SJSA1 (cell line): ENCODE measurements at regions not wholly inside any gene's neighbourhood (a gene's known extent, or its start where the extent isn't known, plus 50 kb on each side); places are given as distances from the start of the nearest gene placed in this dataset.
"Not testable (repeated sequence)": the region's sequence is repeated elsewhere in the genome, so short reads cannot be mapped to it uniquely, and the experiment has no call there.

ENCODE experiments used
- DNase-seq, 2 experiments: peaks; one replicate each; pipeline ENCODE4 v3.0.0-alpha.2; 2015 to 2020; ENCODE audit warnings: low spot score in 2 of 2, low read depth in 1 of 2
- H3K27ac ChIP-seq: fragments of 250-450 bp; sonication (Bioruptor Pico); 2 replicates; pipeline ENCODE4 v1.5.1; 2020; ENCODE audit warnings: mild to moderate bottlenecking, moderate library complexity
- H3K27me3 ChIP-seq: fragments of 250-450 bp; sonication (Bioruptor Pico); replicated peaks from 2 replicates; pipeline ENCODE4 v1.5.1; 2020; ENCODE audit warnings: mild to moderate bottlenecking, moderate library complexity
- H3K36me3 ChIP-seq: fragments of 250-450 bp; sonication (Bioruptor Pico); 2 replicates; pipeline ENCODE4 v1.5.1; 2020; ENCODE audit warnings: mild to moderate bottlenecking
- H3K4me1 ChIP-seq: fragments of 250-450 bp; sonication (Bioruptor Pico); replicated peaks from 2 replicates; pipeline ENCODE4 v1.6.1; 2021; ENCODE audit warnings: mild to moderate bottlenecking
- H3K4me3 ChIP-seq: fragments of 250-450 bp; sonication (Bioruptor Pico); 2 replicates; pipeline ENCODE4 v1.5.1; 2020; ENCODE audit warnings: mild to moderate bottlenecking
- H3K9me3 ChIP-seq: fragments of 250-450 bp; sonication (Bioruptor Pico); replicated peaks from 2 replicates; pipeline ENCODE4 v1.5.1; 2020; ENCODE audit warnings: mild to moderate bottlenecking

- Histone ChIP-seq H3K36me3 (no peaks in the 10 kb centered on the region), H3K27me3 (peaks cover 4% of the 10 kb centered on the region), H3K4me3 (no peak overlapping the region), H3K27ac (no peak overlapping the region), H3K4me1 (no peaks in the 10 kb centered on the region), H3K9me3 (no peaks in the 10 kb centered on the region)
- DNase-seq, result no peak
Measured at GRCh38 chr16:56032072-56032471, 156.9 kb upstream of the CES5A start.

GRCh38 chr16:56029026-56029425 lies 153.9 kb upstream of the CES5A start:
- no peak overlapping the region for H3K27ac ChIP-seq
- H3K9me3 ChIP-seq, result no peaks in the 10 kb centered on the region
- H3K4me1 ChIP-seq, result no peaks in the 10 kb centered on the region
- peaks cover 4% of the 10 kb centered on the region for H3K27me3 ChIP-seq
- H3K4me3 ChIP-seq, result no peak overlapping the region
- DNase-seq, result no peak
- no peaks in the 10 kb centered on the region for H3K36me3 ChIP-seq

- DNase-seq, result no peak
- Histone ChIP-seq H3K27ac (no peak overlapping the region), H3K4me3 (no peak overlapping the region), H3K9me3 (no peaks in the 10 kb centered on the region), H3K36me3 (no peaks in the 10 kb centered on the region), H3K4me1 (no peaks in the 10 kb centered on the region), H3K27me3 (peaks cover under 1% of the 10 kb centered on the region; the same call in 1 of the 2 replicates)
Measured at GRCh38 chr16:56022818-56023217, 147.6 kb upstream of the CES5A start.

GRCh38 chr16:56019274-56019673 lies 144.1 kb upstream of the CES5A start:
- Histone ChIP-seq H3K27ac (no peak overlapping the region), H3K9me3 (no peaks in the 10 kb centered on the region), H3K4me3 (no peak overlapping the region), H3K4me1 (no peaks in the 10 kb centered on the region), H3K36me3 (no peaks in the 10 kb centered on the region), H3K27me3 (no peaks in the 10 kb centered on the region)
- no peak for DNase-seq

- no peak overlapping the region for H3K4me3 ChIP-seq
- H3K27me3 ChIP-seq, result no peaks in the 10 kb centered on the region
- H3K27ac ChIP-seq, result no peak overlapping the region
- H3K9me3 ChIP-seq, result no peaks in the 10 kb centered on the region
- H3K36me3 ChIP-seq, result no peaks in the 10 kb centered on the region
- peak in 1 of 2 experiments; percentile 5 for DNase-seq
- no peaks in the 10 kb centered on the region for H3K4me1 ChIP-seq
Measured at GRCh38 chr16:56013962-56014552, 138.9 kb upstream of the CES5A start.

- DNase-seq, result no peak
- Histone ChIP-seq H3K9me3 (no peaks in the 10 kb centered on the region), H3K27ac (no peak overlapping the region), H3K4me3 (no peak overlapping the region), H3K4me1 (no peaks in the 10 kb centered on the region), H3K36me3 (no peaks in the 10 kb centered on the region), H3K27me3 (no peaks in the 10 kb centered on the region)
Measured at GRCh38 chr16:56012482-56012811, 137.3 kb upstream of the CES5A start.

- no peaks in the 10 kb centered on the region for H3K9me3 ChIP-seq
- no peak for DNase-seq
Measured at GRCh38 chr16:56011808-56012481, 136.8 kb upstream of the CES5A start.

GRCh38 chr16:56005958-56006357 lies 130.8 kb upstream of the CES5A start:
- H3K27me3 ChIP-seq, result no peaks in the 10 kb centered on the region
- H3K27ac ChIP-seq, result no peak overlapping the region
- no peak overlapping the region for H3K4me3 ChIP-seq
- no peaks in the 10 kb centered on the region for H3K36me3 ChIP-seq
- no peaks in the 10 kb centered on the region for H3K4me1 ChIP-seq
- no peak for DNase-seq
- H3K9me3 ChIP-seq, result no peaks in the 10 kb centered on the region

More at GRCh38 chr16:56011808-56012481, 136.8 kb upstream of the CES5A start:
- no peaks in the 10 kb centered on the region for H3K4me1 ChIP-seq
- H3K36me3 ChIP-seq, result no peaks in the 10 kb centered on the region
- H3K27ac ChIP-seq, result no peak overlapping the region
- no peaks in the 10 kb centered on the region for H3K27me3 ChIP-seq
- H3K4me3 ChIP-seq, result no peak overlapping the region

GRCh38 chr16:55999683-56000082 lies 124.5 kb upstream of the CES5A start:
- H3K4me1 ChIP-seq, result no peaks in the 10 kb centered on the region
- H3K4me3 ChIP-seq, result no peak overlapping the region
- no peaks in the 10 kb centered on the region for H3K27me3 ChIP-seq
- H3K9me3 ChIP-seq, result no peaks in the 10 kb centered on the region
- DNase-seq, result no peak
- H3K36me3 ChIP-seq, result no peaks in the 10 kb centered on the region
- no peak overlapping the region for H3K27ac ChIP-seq

GRCh38 chr16:55993088-55993487 lies 117.9 kb upstream of the CES5A start:
- DNase-seq, result no peak
- H3K36me3 ChIP-seq, result no peaks in the 10 kb centered on the region
- H3K9me3 ChIP-seq, result no peaks in the 10 kb centered on the region
- H3K4me1 ChIP-seq, result no peaks in the 10 kb centered on the region
- H3K27me3 ChIP-seq, result 0 out of 2 replicates have a peak, but pooled peaks cover 4% of the 10 kb centered on the region
- no peak overlapping the region for H3K4me3 ChIP-seq
- no peak overlapping the region for H3K27ac ChIP-seq

- Histone ChIP-seq H3K27ac (no peak overlapping the region), H3K27me3 (0 out of 2 replicates have a peak, but pooled peaks cover 4% of the 10 kb centered on the region), H3K4me1 (no peaks in the 10 kb centered on the region), H3K9me3 (no peaks in the 10 kb centered on the region), H3K36me3 (no peaks in the 10 kb centered on the region), H3K4me3 (no peak overlapping the region)
- DNase-seq, result no peak
Measured at GRCh38 chr16:55992551-55992950, 117.4 kb upstream of the CES5A start.

GRCh38 chr16:55991843-55992242 lies 116.7 kb upstream of the CES5A start:
- H3K27me3 ChIP-seq, result 0 out of 2 replicates have a peak, but pooled peaks cover 4% of the 10 kb centered on the region
- DNase-seq, result no peak
- H3K9me3 ChIP-seq, result no peaks in the 10 kb centered on the region
- no peak overlapping the region for H3K27ac ChIP-seq
- H3K4me3 ChIP-seq, result no peak overlapping the region
- no peaks in the 10 kb centered on the region for H3K36me3 ChIP-seq
- H3K4me1 ChIP-seq, result no peaks in the 10 kb centered on the region

GRCh38 chr16:55989569-55989907 lies 114.4 kb upstream of the CES5A start:
- no peak for DNase-seq
- no peak overlapping the region for H3K27ac ChIP-seq
- H3K4me1 ChIP-seq, result no peaks in the 10 kb centered on the region
- H3K27me3 ChIP-seq, result 0 out of 2 replicates have a peak, but pooled peaks cover 4% of the 10 kb centered on the region
- H3K36me3 ChIP-seq, result no peaks in the 10 kb centered on the region
- no peaks in the 10 kb centered on the region for H3K9me3 ChIP-seq
- H3K4me3 ChIP-seq, result no peak overlapping the region

GRCh38 chr16:55988850-55989568 lies 113.8 kb upstream of the CES5A start:
- DNase-seq, H3K27me3 ChIP-seq, H3K4me1 ChIP-seq, H3K9me3 ChIP-seq, H3K36me3 ChIP-seq, H3K27ac ChIP-seq, H3K4me3 ChIP-seq: not testable (repeated sequence)
